ENCODE measurements at regions not wholly inside any gene's neighbourhood (a gene's known extent, or its start where the extent isn't known, plus 50 kb on each side); places are given as distances from the start of the nearest gene placed in this dataset.
"Not testable (repeated sequence)": the region's sequence is repeated elsewhere in the genome, so short reads cannot be mapped to it uniquely, and the experiment has no call there.

GRCh38 chr16:47924950-47925349 is 230.8 kb downstream of the ABCC12 start:
- Mint-ChIP-seq H3K4me1 (ENCODE audit: low read depth in 2 of 2) (no peaks in the 10 kb centered on the region), H3K4me3 (no peak overlapping the region), H3K27ac (no peak overlapping the region), H3K27me3 (peaks cover 3 to 15% of the 10 kb centered on the region in 2 donors), H3K36me3 (no peaks in the 10 kb centered on the region), H3K9me3 (no peaks in the 10 kb centered on the region)
- ATAC-seq (no peak), DNase-seq (ENCODE audit: low spot score) (no peak)

- Mint-ChIP-seq H3K36me3 (no peaks in the 10 kb centered on the region), H3K4me1 (ENCODE audit: low read depth in 2 of 2) (no peaks in the 10 kb centered on the region), H3K27ac (no peak overlapping the region), H3K27me3 (peaks cover 0 to 18% of the 10 kb centered on the region in 2 donors), H3K4me3 (no peak overlapping the region), H3K9me3 (no peaks in the 10 kb centered on the region)
- no peak for DNase-seq (ENCODE audit: low spot score)
- ATAC-seq, result no peak
Observed at GRCh38 chr16:47921535-47921934, 234.3 kb downstream of the ABCC12 start.

- no peaks in the 10 kb centered on the region for H3K4me1 Mint-ChIP-seq (ENCODE audit: low read depth in 2 of 2)
- no peak for ATAC-seq
- H3K27ac Mint-ChIP-seq, result no peak overlapping the region
Observed at GRCh38 chr16:47920709-47921108, 235.1 kb downstream of the ABCC12 start.

GRCh38 chr16:47917118-47917517 is 238.7 kb downstream of the ABCC12 start:
- Mint-ChIP-seq H3K27me3 (peaks cover 5 to 11% of the 10 kb centered on the region in 2 donors), H3K4me1 (ENCODE audit: low read depth in 2 of 2) (no peaks in the 10 kb centered on the region), H3K36me3 (no peaks in the 10 kb centered on the region), H3K9me3 (peaks cover 9% of the 10 kb centered on the region), H3K27ac (no peak overlapping the region), H3K4me3 (no peak overlapping the region)
- ATAC-seq, result no peak
- no peak for DNase-seq (ENCODE audit: low spot score)

More at GRCh38 chr16:47920709-47921108, 235.1 kb downstream of the ABCC12 start:
- Mint-ChIP-seq H3K27me3 (peaks cover 0 to 18% of the 10 kb centered on the region in 2 donors), H3K4me3 (no peak overlapping the region), H3K9me3 (no peaks in the 10 kb centered on the region), H3K36me3 (no peaks in the 10 kb centered on the region)
- no peak for DNase-seq (ENCODE audit: low spot score)

GRCh38 chr16:47916266-47916665 is 239.5 kb downstream of the ABCC12 start:
- ATAC-seq (no peak), DNase-seq (ENCODE audit: low spot score) (no peak)
- Mint-ChIP-seq H3K4me1 (ENCODE audit: low read depth in 2 of 2) (no peaks in the 10 kb centered on the region), H3K9me3 (peaks cover 9% of the 10 kb centered on the region), H3K27ac (no peak overlapping the region), H3K27me3 (peaks cover 5 to 8% of the 10 kb centered on the region in 2 donors), H3K4me3 (no peak overlapping the region), H3K36me3 (no peaks in the 10 kb centered on the region)

- ATAC-seq, result no peak
- H3K9me3 Mint-ChIP-seq, result no peaks in the 10 kb centered on the region
- H3K4me1 Mint-ChIP-seq (ENCODE audit: low read depth in 2 of 2), result no peaks in the 10 kb centered on the region
- no peaks in the 10 kb centered on the region for H3K36me3 Mint-ChIP-seq
- peaks cover 0 to 11% of the 10 kb centered on the region in 2 donors for H3K27me3 Mint-ChIP-seq
- no peak overlapping the region for H3K4me3 Mint-ChIP-seq
- no peak overlapping the region for H3K27ac Mint-ChIP-seq
- DNase-seq (ENCODE audit: low spot score), result no peak
Observed at GRCh38 chr16:47907109-47907508, 248.7 kb downstream of the ABCC12 start.

- H3K9me3 Mint-ChIP-seq, result peaks cover 3% of the 10 kb centered on the region
- H3K36me3 Mint-ChIP-seq, result no peaks in the 10 kb centered on the region
- H3K4me3 Mint-ChIP-seq, result no peak overlapping the region
- DNase-seq (ENCODE audit: low spot score) (no peak), ATAC-seq (no peak)
- peaks cover 0 to 11% of the 10 kb centered on the region in 2 donors for H3K27me3 Mint-ChIP-seq
- no peak overlapping the region for H3K27ac Mint-ChIP-seq
- no peaks in the 10 kb centered on the region for H3K4me1 Mint-ChIP-seq (ENCODE audit: low read depth in 2 of 2)
Observed at GRCh38 chr16:47905771-47906170, 250.0 kb downstream of the ABCC12 start.

- H3K27ac Mint-ChIP-seq, result no peak overlapping the region
- peaks cover 0 to 11% of the 10 kb centered on the region in 2 donors for H3K27me3 Mint-ChIP-seq
- ATAC-seq, result no peak
- DNase-seq (ENCODE audit: low spot score), result no peak
- peaks cover 4% of the 10 kb centered on the region for H3K9me3 Mint-ChIP-seq
- H3K4me1 Mint-ChIP-seq (ENCODE audit: low read depth in 2 of 2), result no peaks in the 10 kb centered on the region
- no peaks in the 10 kb centered on the region for H3K36me3 Mint-ChIP-seq
- H3K4me3 Mint-ChIP-seq, result no peak overlapping the region
Observed at GRCh38 chr16:47904691-47905090, 251.1 kb downstream of the ABCC12 start.

- H3K9me3 Mint-ChIP-seq, result peaks cover 13% of the 10 kb centered on the region
- no peaks in the 10 kb centered on the region for H3K4me1 Mint-ChIP-seq (ENCODE audit: low read depth in 2 of 2)
- H3K36me3 Mint-ChIP-seq, result no peaks in the 10 kb centered on the region
- ATAC-seq, result no peak
- no peak overlapping the region for H3K4me3 Mint-ChIP-seq
- DNase-seq (ENCODE audit: low spot score), result no peak
- H3K27me3 Mint-ChIP-seq, result peaks cover 0 to 11% of the 10 kb centered on the region in 2 donors
- no peak overlapping the region for H3K27ac Mint-ChIP-seq
Observed at GRCh38 chr16:47903470-47903869, 252.3 kb downstream of the ABCC12 start.

- H3K27me3 Mint-ChIP-seq; H3K4me1 Mint-ChIP-seq (ENCODE audit: low read depth in 2 of 2): not testable (repeated sequence)
Observed at GRCh38 chr16:47897105-47897504, 258.7 kb downstream of the ABCC12 start.

GRCh38 chr16:47895146-47895545 is 260.6 kb downstream of the ABCC12 start:
- no peak for DNase-seq (ENCODE audit: low spot score)
- Mint-ChIP-seq H3K4me3 (no peak overlapping the region), H3K27ac (no peak overlapping the region), H3K4me1 (ENCODE audit: low read depth in 2 of 2) (no peaks in the 10 kb centered on the region), H3K27me3 (peaks cover 0 to 23% of the 10 kb centered on the region in 2 donors), H3K36me3 (no peaks in the 10 kb centered on the region), H3K9me3 (peaks cover 16% of the 10 kb centered on the region)
- ATAC-seq, result no peak

More at GRCh38 chr16:47897105-47897504, 258.7 kb downstream of the ABCC12 start:
- H3K27ac Mint-ChIP-seq; ATAC-seq; DNase-seq (ENCODE audit: low spot score); H3K36me3 Mint-ChIP-seq; H3K4me3 Mint-ChIP-seq: not testable (repeated sequence)
- H3K9me3 Mint-ChIP-seq, result peaks cover 19% of the 10 kb centered on the region

- no peaks in the 10 kb centered on the region for H3K36me3 Mint-ChIP-seq
- H3K27ac Mint-ChIP-seq, result no peak overlapping the region
- H3K4me3 Mint-ChIP-seq, result no peak overlapping the region
- ATAC-seq (no peak), DNase-seq (ENCODE audit: low spot score) (no peak)
- peaks cover 5% of the 10 kb centered on the region for H3K9me3 Mint-ChIP-seq
- no peaks in the 10 kb centered on the region for H3K4me1 Mint-ChIP-seq (ENCODE audit: low read depth in 2 of 2)
- peaks cover 2 to 39% of the 10 kb centered on the region in 2 donors for H3K27me3 Mint-ChIP-seq
Observed at GRCh38 chr16:47892999-47893398, 262.8 kb downstream of the ABCC12 start.

- H3K4me3 Mint-ChIP-seq, result no peak overlapping the region
- no peak overlapping the region for H3K27ac Mint-ChIP-seq
- no peaks in the 10 kb centered on the region for H3K9me3 Mint-ChIP-seq
- H3K36me3 Mint-ChIP-seq, result no peaks in the 10 kb centered on the region
- H3K27me3 Mint-ChIP-seq, result peaks cover 8 to 42% of the 10 kb centered on the region in 2 donors
- no peaks in the 10 kb centered on the region for H3K4me1 Mint-ChIP-seq (ENCODE audit: low read depth in 2 of 2)
- DNase-seq (ENCODE audit: low spot score), result no peak
- ATAC-seq, result no peak
Observed at GRCh38 chr16:47888734-47889133, 267.1 kb downstream of the ABCC12 start.

- Mint-ChIP-seq H3K27me3 (peaks cover 8 to 48% of the 10 kb centered on the region in 2 donors), H3K9me3 (no peaks in the 10 kb centered on the region), H3K36me3 (no peaks in the 10 kb centered on the region), H3K27ac (no peak overlapping the region), H3K4me1 (ENCODE audit: low read depth in 2 of 2) (no peaks in the 10 kb centered on the region), H3K4me3 (no peak overlapping the region)
- ATAC-seq, result no peak
- no peak for DNase-seq (ENCODE audit: low spot score)
Observed at GRCh38 chr16:47888142-47888541, 267.7 kb downstream of the ABCC12 start.

- Mint-ChIP-seq H3K9me3 (no peaks in the 10 kb centered on the region), H3K4me1 (ENCODE audit: low read depth in 2 of 2) (no peaks in the 10 kb centered on the region), H3K27me3 (peaks cover 8 to 50% of the 10 kb centered on the region in 2 donors), H3K27ac (no peak overlapping the region), H3K4me3 (no peak overlapping the region), H3K36me3 (no peaks in the 10 kb centered on the region)
- ATAC-seq, result no peak
- DNase-seq (ENCODE audit: low spot score), result no peak
Observed at GRCh38 chr16:47887496-47887895, 268.3 kb downstream of the ABCC12 start.
